SH-SY5Y (cell line): ENCODE measurements at regions not wholly inside any gene's neighbourhood (a gene's known extent, or its start where the extent isn't known, plus 50 kb on each side); places are given as distances from the start of the nearest gene placed in this dataset.

Source experiments
- GATA2 ChIP-seq: IDR thresholded peaks from 2 replicates; pipeline ENCODE4 v1.6.1; 2011; ENCODE audit warnings: mild to moderate bottlenecking, low read depth, low read length
- GATA3 ChIP-seq: IDR thresholded peaks from 2 replicates; pipeline ENCODE4 v1.6.1; 2011; ENCODE audit warnings: low read depth, mild to moderate bottlenecking, low read length, moderate library complexity

DNA sequence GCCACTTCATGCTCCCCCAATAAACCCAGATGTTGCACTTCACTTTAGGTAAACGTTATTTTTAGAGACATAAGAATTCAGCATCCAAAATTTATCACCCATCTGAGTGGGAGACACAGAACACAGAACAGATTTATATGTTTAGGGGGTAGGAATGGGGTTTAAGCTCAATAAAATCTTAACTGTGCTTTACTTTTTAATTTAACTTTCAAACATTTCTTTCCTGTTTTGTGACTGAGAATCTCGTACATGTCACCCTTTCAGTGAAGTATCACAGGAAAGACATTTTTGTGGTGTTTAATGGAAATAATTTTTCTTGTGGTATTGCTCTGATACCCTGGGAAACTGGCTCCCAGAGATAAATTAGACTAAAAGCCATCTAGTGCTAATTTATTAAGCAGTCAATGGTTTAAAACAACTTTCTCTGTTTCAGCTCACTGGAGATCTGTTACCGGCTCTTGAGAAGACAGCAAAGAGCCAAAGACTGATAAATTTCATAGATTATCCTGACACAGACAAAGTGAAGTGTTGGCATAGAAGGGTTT lies 148.0 kb upstream of the BMP4 start:
- TF ChIP-seq GATA3 (no peak), GATA2 (no peak)
